ENCODE measurements at regions not wholly inside any gene's neighbourhood (a gene's known extent, or its start where the extent isn't known, plus 50 kb on each side); places are given as distances from the start of the nearest gene placed in this dataset.

DNA sequence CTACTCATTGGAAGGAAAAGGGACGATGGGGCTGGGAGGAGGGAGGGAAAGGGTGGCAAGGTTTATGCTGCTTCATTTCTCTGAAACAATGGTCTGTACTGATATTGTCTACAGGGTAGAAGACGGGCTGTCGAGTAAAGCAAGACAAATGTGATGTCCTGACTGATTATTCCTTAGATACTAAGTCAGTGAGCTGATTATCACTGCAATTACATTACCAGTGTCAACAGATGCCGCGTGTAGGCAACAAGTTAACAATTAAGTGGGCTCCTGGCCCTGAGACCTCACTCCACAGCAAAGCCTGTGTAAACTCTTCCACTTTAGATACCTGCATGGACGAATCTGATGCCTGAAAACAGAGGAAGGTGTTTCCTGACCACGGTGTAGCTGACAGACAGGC, 602.8 kb downstream of the IRX1 start:
- DNase-seq, result no peak
- H3K27me3 Mint-ChIP-seq, result no peaks in the 10 kb centered on the region
- CTCF ChIA-PET, result no interaction called here
- no peak overlapping the region for H3K27ac Mint-ChIP-seq
- ATAC-seq, result no peak
- H3K4me3 Mint-ChIP-seq, result no peak overlapping the region
- H3K4me1 Mint-ChIP-seq, result no peaks in the 10 kb centered on the region
- no peaks in the 10 kb centered on the region for H3K36me3 Mint-ChIP-seq
- peaks cover 2% of the 10 kb centered on the region for H3K9me3 Mint-ChIP-seq (ENCODE audit: low read depth)

DNA sequence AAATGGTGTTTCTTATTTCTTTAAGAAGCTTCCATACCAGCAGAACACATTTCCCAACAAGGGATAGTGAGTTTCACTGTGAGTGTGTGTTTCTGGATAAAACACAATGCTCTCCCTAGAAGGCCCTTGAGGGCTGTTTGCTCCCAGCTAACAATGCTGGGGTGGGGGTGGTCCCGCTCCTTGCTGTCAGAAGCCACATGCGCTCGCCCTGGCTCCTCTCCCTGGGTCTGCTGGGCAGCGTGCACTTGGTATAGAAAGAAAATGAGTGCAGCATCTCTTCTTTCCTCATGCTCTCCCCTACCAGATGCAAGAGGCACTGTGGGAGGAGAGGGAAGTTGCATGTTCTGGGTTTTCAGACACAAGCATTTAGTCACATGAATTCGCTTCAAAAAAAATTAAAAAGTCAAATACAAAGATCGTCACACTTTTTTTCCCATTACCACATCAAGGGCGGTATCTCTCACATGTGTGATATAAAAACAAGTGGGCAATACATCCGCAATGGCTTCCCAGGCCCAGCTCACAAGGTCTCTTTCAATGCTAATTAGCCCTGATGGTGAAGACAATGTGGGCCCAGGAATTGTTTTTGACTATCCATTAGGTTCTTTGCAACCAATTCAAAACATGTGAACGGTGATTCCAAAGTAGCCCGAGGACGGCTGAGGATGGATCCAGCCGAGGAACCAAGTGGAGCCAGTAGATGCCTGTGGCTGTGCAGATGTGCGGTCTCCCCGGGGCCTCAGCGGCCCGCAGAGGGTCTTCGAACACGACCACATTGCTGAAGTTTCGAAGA, 603.6 kb downstream of the IRX1 start:
- ATAC-seq, result no peak
- Mint-ChIP-seq H3K4me3 (no peak overlapping the region), H3K27ac (no peak overlapping the region), H3K9me3 (ENCODE audit: low read depth) (peaks cover 2% of the 10 kb centered on the region), H3K4me1 (no peaks in the 10 kb centered on the region), H3K36me3 (no peaks in the 10 kb centered on the region), H3K27me3 (no peaks in the 10 kb centered on the region)
- CTCF ChIA-PET, result no interaction called here
- DNase-seq, result no peak

DNA sequence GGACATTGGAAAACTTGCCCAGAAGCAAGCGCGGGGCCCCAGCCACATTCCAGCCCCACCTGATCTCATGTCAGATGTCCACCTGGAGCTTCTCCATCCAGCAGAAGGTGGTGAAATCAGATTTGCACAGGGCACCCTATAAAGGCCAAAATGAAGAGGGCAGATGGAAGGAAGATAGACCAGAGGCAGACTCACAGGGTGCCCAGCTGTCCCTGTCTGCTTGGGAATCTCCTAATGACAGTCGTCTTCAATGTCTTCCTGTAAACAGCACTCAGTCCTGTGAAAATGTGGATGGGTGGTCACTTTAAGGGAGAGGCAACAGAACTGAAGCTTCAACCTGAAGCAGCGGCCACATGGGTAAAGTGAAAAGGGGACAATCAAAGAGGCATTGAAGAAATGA, 607.5 kb downstream of the IRX1 start:
- DNase-seq, result no peak
- peaks cover 4% of the 10 kb centered on the region for H3K9me3 Mint-ChIP-seq (ENCODE audit: low read depth)
- ATAC-seq, result no peak
- no peak overlapping the region for H3K4me3 Mint-ChIP-seq
- H3K27me3 Mint-ChIP-seq, result no peaks in the 10 kb centered on the region
- CTCF ChIA-PET, result no interaction called here
- H3K36me3 Mint-ChIP-seq, result no peaks in the 10 kb centered on the region
- H3K4me1 Mint-ChIP-seq, result no peaks in the 10 kb centered on the region
- no peak overlapping the region for H3K27ac Mint-ChIP-seq

DNA sequence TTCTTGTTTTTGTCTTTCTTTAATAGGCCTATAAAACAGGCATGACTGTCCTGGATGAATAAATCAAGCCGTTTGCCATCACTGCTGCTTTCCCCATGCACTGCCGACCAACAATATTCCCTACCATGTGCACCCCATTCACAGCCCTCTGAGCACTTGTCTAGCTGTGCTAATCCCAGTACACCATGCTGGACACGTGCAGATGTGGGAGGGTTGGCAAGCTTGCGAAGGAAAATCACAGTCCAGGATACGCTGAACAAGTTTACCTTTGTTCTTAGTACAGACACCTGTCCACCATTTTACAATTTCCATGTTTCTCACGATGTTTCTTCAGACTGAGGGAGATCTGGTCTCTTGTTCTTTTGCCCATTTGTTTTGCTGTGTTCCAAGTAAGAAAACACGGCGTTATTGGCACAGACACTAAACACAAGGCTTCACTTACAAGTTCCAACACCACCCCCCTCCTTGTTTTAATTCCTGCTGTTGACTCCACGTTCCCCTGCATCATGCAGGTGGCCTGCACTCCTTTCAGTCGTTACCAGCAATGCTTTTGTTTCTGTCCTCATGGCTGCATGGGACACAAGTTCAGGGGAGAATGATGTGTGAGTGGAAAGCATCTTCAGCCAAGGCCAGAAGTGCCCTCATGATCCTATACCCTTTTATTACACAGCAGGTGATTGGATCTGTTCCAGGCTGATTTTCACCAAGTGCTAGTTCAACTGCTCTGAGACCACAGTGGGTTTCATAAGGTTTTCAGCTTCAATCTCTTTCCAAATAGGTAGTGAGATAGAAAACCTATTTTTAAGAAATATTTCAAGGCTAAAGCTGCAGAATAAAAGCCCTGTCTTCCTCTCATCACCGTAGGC, 608.9 kb downstream of the IRX1 start:
- Mint-ChIP-seq H3K9me3 (ENCODE audit: low read depth) (peaks cover 14% of the 10 kb centered on the region), H3K27me3 (no peaks in the 10 kb centered on the region), H3K4me3 (no peak overlapping the region), H3K27ac (no peak overlapping the region), H3K36me3 (no peaks in the 10 kb centered on the region), H3K4me1 (no peaks in the 10 kb centered on the region)
- no peak for DNase-seq
- no peak for ATAC-seq
- CTCF ChIA-PET, result no interaction called here

GRCh38 chr5:4205398-4205797, 609.8 kb downstream of the IRX1 start:
- H3K27ac Mint-ChIP-seq, result no peak overlapping the region
- no peaks in the 10 kb centered on the region for H3K27me3 Mint-ChIP-seq
- no peak for DNase-seq
- peaks cover 15% of the 10 kb centered on the region for H3K9me3 Mint-ChIP-seq (ENCODE audit: low read depth)
- no peaks in the 10 kb centered on the region for H3K4me1 Mint-ChIP-seq
- no peak overlapping the region for H3K4me3 Mint-ChIP-seq
- no peak for ATAC-seq
- CTCF ChIA-PET, result no interaction called here
- no peaks in the 10 kb centered on the region for H3K36me3 Mint-ChIP-seq

DNA sequence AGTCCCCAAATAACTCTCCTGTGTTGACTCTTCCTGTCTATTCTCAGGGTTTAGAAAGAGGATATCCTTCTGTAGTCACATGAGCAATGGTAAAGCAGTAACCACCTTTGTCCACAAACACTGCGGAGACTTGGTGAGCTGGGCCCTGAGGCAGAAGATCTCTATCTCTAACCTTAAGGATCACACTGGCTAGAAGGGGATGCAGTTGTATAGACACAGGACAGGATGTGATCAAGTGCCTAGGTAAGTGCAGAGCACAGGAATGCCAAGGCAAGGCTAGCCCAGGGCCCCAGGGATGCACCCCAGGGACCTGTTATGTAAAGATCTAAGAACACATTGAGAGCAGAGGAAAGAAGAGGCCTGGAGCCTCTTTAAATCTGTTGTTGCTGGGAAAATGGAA, 610.5 kb downstream of the IRX1 start:
- peaks cover 13% of the 10 kb centered on the region for H3K9me3 Mint-ChIP-seq (ENCODE audit: low read depth)
- no peak overlapping the region for H3K4me3 Mint-ChIP-seq
- ATAC-seq (no peak), DNase-seq (no peak)
- no peaks in the 10 kb centered on the region for H3K36me3 Mint-ChIP-seq
- no peaks in the 10 kb centered on the region for H3K4me1 Mint-ChIP-seq
- H3K27me3 Mint-ChIP-seq, result no peaks in the 10 kb centered on the region
- CTCF ChIA-PET, result no interaction called here
- H3K27ac Mint-ChIP-seq, result no peak overlapping the region

DNA sequence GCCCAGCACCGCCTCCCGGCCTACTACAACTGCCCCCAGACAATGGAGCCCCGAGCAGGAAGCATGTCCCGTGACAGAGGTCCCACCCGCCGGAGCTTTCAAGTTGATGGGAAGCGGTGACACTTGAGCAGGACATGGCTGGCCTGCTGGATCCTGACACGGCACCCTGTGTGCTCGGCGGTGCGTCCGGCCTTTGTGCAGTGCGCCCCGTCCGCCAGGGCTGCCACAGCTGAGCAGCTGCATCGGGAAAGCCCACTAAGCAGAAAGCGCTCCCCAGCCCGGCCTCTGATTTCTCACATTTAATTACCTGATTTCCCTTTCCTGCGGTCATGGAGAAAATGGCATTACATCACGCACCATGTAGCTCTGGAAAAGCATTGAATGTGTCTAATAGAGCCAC, 611.9 kb downstream of the IRX1 start:
- DNase-seq (no peak), ATAC-seq (no peak)
- H3K4me1 Mint-ChIP-seq, result no peaks in the 10 kb centered on the region
- CTCF ChIA-PET, result no interaction called here
- peaks cover 13% of the 10 kb centered on the region for H3K9me3 Mint-ChIP-seq (ENCODE audit: low read depth)
- H3K4me3 Mint-ChIP-seq, result no peak overlapping the region
- no peaks in the 10 kb centered on the region for H3K27me3 Mint-ChIP-seq
- H3K36me3 Mint-ChIP-seq, result no peaks in the 10 kb centered on the region
- no peak overlapping the region for H3K27ac Mint-ChIP-seq

GRCh38 chr5:4208537-4208936, 612.9 kb downstream of the IRX1 start:
- Mint-ChIP-seq H3K4me1 (no peaks in the 10 kb centered on the region), H3K27ac (no peak overlapping the region), H3K36me3 (no peaks in the 10 kb centered on the region), H3K27me3 (no peaks in the 10 kb centered on the region), H3K4me3 (no peak overlapping the region), H3K9me3 (ENCODE audit: low read depth) (peaks cover 13% of the 10 kb centered on the region)
- DNase-seq (no peak), ATAC-seq (no peak)
- CTCF ChIA-PET, result no interaction called here

- CTCF ChIA-PET, result no interaction called here
- H3K4me3 Mint-ChIP-seq, result no peak overlapping the region
- ATAC-seq, result no peak
- H3K27ac Mint-ChIP-seq, result no peak overlapping the region
- H3K9me3 Mint-ChIP-seq (ENCODE audit: low read depth), result peaks cover 13% of the 10 kb centered on the region
- no peaks in the 10 kb centered on the region for H3K36me3 Mint-ChIP-seq
- DNase-seq, result no peak
- no peaks in the 10 kb centered on the region for H3K27me3 Mint-ChIP-seq
- no peaks in the 10 kb centered on the region for H3K4me1 Mint-ChIP-seq
Measured at GRCh38 chr5:4208996-4209395, 613.4 kb downstream of the IRX1 start.

- Mint-ChIP-seq H3K4me1 (no peaks in the 10 kb centered on the region), H3K27me3 (no peaks in the 10 kb centered on the region), H3K9me3 (ENCODE audit: low read depth) (peaks cover 13% of the 10 kb centered on the region), H3K36me3 (no peaks in the 10 kb centered on the region), H3K4me3 (no peak overlapping the region), H3K27ac (no peak overlapping the region)
- CTCF ChIA-PET, result no interaction called here
- ATAC-seq (no peak), DNase-seq (no peak)
Measured at GRCh38 chr5:4212071-4212739, 616.6 kb downstream of the IRX1 start.

DNA sequence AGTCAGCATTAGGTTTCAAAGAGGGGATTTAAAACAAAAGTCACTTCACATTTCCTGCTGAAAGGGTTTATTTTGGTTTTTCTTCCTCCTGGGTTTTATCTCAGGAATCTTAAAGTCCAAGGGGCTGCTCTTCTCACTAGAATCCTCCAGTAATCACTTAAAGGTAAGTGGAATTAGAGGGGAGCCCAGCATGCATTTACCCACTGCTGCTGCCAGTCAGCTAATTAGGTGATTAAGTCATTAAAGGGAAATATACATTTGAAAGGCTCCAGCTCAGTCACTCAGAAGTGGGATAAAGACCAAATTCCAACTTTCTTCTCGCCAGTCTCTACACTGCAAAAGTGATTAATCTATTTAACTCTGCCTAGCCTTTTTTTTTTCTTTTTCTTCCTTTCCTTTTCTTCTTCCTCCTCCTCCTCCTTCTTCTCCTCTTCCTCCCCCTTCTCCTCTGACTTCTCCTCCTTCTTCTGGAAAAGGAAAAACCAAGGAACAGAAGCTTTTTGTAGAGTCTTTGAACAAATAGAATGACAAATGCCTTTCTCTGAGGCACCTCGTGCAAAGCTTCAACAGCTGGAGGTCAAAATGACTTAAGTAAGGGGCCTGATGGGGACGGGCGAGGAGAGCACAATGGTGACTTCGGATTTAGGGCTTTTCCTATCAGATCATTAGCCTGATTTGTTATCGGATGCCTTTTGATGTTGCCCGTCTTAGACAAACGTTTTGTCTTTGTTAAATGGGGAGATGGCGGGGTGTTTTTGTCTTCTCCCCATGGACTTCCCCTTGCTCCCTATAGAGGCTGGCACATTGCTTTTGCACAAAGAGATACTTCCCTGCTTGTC, 617.6 kb downstream of the IRX1 start:
- Mint-ChIP-seq H3K4me1 (no peaks in the 10 kb centered on the region), H3K9me3 (ENCODE audit: low read depth) (peaks cover 13% of the 10 kb centered on the region), H3K4me3 (no peak overlapping the region), H3K27ac (no peak overlapping the region), H3K36me3 (no peaks in the 10 kb centered on the region), H3K27me3 (no peaks in the 10 kb centered on the region)
- no peak for ATAC-seq
- CTCF ChIA-PET, result no interaction called here
- no peak for DNase-seq

GRCh38 chr5:4215143-4215542, 619.5 kb downstream of the IRX1 start:
- Mint-ChIP-seq H3K36me3 (no peaks in the 10 kb centered on the region), H3K4me3 (no peak overlapping the region), H3K27me3 (no peaks in the 10 kb centered on the region), H3K4me1 (no peaks in the 10 kb centered on the region), H3K9me3 (ENCODE audit: low read depth) (peaks cover 5% of the 10 kb centered on the region), H3K27ac (no peak overlapping the region)
- no peak for DNase-seq
- CTCF ChIA-PET, result no interaction called here
- no peak for ATAC-seq

GRCh38 chr5:4216142-4216541, 620.5 kb downstream of the IRX1 start:
- Mint-ChIP-seq H3K27me3 (no peaks in the 10 kb centered on the region), H3K4me3 (no peak overlapping the region), H3K9me3 (ENCODE audit: low read depth) (peaks cover 5% of the 10 kb centered on the region), H3K4me1 (no peaks in the 10 kb centered on the region), H3K27ac (no peak overlapping the region), H3K36me3 (no peaks in the 10 kb centered on the region)
- no peak for ATAC-seq
- no peak for DNase-seq
- CTCF ChIA-PET, result no interaction called here

All from activated CD8-positive, alpha-beta memory T cell treated with anti-CD3 and anti-CD28 coated beads, Interleukin-2, amount 10 ng/mL, durations not matched to agents 7 days and 5 days (primary cell).